DMS53 (cell line): ENCODE measurements at regions not wholly inside any gene's neighbourhood (a gene's known extent, or its start where the extent isn't known, plus 50 kb on each side); places are given as distances from the start of the nearest gene placed in this dataset.
"Not testable (repeated sequence)": the region's sequence is repeated elsewhere in the genome, so short reads cannot be mapped to it uniquely, and the experiment has no call there.

Experiments used
- DNase-seq: peaks from one replicate; lab custom pipeline; 2025; lab: John Stamatoyannopoulos, UW

GRCh38 chr9:87199782-87200181, 252.5 kb upstream of the GAS1 start:
- DNase-seq: no peak

- no peak for DNase-seq
These were observed 254.0 kb upstream of the GAS1 start for GRCh38 chr9:87201351-87201751.

GRCh38 chr9:87206064-87206661, 258.9 kb upstream of the GAS1 start:
- no peak for DNase-seq

DNA sequence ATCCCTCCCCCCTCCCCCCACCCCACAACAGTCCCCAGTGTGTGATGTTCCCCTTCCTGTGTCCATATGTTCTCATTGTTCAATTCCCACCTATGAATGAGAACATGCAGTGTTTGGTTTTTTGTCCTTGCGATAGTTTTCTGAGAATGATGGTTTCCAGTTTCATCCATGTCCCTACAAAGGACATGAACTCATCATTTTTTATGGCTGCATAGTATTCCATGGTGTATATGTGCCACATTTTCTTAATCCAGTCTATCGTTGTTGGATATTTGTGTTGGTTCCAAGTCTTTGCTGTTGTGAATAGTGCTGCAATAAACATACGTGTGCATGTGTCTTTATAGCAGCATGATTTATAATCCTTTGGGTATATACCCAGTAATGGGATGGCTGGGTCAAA, 263.4 kb upstream of the GAS1 start:
- DNase-seq: not testable (repeated sequence)

DNA sequence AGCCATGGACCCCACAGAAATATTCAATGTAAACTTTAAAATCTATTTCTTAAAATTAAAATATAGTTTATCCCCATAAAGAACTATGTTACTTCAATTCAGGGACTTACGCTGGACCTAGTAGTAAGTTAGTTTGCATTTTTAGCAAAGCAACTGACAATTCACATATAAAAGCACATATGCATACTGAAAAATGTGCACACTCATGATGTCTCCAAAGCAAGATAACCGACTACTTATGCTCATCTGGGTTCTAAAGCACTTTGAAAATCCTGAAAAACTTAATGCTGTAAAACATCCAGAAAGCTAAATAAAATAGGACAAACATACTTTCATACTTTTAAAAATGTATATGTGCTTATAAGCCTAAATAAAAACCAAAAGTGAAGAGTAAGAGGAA, 264.4 kb upstream of the GAS1 start:
- no peak for DNase-seq

GRCh38 chr9:87212605-87213021, 265.3 kb upstream of the GAS1 start:
- no peak for DNase-seq

DNA sequence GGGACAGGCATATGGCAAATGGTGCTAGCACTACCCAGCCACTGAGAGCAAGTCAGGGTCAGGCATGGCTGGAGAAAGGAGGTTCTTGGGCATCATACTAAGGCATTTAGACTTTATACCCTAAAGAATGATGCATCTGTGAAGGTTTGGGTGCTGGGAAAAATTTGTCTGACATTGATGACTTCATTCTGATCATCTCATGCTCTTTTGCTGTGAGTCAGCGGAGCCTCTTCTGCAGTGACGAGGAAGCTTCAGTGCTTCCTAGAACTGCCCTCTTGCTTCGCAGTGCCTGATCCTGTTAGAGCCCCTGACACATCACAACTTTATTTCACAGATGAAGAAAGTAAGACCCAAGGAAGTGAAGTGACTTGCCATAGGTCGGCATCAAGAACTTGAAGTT, 266.6 kb upstream of the GAS1 start:
- DNase-seq: no peak

- DNase-seq: no peak
These were observed 267.7 kb upstream of the GAS1 start for GRCh38 chr9:87214991-87215390.

DNA sequence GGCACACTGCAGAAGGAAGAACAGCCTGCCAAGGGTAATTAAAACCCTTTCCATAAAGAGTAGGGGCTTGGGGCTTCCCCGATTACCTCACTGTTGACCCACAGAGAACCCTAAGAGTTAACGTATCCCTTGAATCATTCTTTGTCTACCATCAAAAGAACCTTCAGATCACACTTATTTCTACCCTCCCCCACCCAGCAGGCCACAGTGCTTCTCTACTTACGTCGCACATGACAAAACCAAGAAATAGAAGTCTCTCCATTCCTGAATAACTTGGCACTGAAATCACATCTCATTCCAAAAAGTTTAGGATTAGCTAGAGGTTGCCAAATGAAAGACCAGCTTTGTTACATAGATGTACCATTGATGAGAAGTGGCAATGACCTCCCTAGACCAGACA, 268.7 kb upstream of the GAS1 start:
- no peak for DNase-seq

DNA sequence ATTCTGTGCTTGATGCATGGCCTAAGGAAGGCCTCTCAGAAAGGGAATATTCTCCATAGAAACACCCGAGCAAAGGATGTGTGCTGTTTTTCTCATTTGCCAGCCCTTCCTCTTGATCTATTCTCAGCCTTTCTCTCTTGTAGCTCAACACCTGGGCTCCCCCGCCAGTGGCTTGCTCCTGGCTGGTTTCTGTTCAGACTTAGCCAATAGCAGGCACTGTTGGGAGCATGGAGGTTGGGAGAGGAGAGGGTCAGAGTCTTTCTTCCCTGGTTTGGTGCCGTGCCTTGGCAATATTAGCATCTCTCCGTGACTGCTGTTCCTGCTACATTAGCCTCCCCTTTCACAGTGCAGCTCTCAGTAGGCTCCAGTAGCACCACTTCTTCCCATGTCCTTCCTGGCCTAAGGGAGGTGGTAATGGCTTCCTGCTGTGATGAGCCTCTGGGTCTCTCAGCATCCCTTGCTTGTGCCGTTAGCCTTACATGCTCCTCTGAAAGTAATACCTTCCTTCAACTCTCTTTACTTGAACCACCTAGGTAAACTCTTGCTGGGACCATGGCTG, 269.7 kb upstream of the GAS1 start:
- DNase-seq: no peak

DNA sequence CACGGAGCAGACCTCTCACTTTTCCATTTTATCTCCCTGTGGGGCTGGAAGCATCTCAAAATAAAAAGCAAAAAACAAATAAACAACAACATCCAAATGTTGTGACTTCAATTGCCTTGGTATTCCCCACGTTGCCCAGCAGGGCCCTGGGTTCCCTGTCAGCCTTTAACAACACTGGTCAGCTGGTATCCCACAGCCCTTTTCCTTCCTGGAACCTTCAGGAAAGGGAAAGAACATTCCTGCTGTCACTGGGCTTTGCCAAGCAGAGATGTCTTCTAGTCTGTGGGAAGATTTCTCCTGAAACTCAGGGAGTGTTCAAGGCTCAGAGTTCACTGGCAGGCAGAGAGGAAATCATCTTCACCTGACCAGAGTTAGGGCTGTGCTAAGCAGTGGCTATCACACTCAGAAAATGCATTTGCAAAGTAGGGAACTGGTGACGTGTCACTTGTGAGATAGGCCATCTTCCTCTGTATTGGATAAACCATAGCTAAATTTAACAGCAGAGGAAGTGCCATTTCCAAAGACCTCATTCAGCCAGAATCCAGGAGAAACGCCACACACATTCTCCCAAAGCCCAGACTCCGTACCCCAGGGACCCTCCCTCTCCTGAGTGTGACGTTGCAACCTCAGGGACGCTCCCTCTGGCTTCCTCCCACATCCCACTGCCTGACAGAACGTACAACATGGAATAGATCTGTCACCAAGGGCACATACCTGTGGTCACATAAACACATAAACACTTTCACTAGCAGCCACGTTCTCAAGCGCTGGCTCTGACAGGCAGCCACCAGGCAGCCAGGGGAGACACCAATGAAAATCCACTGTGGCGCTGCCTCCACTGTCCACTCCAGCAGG, 274.0 kb upstream of the DAPK1 start:
- DNase-seq: no peak

DNA sequence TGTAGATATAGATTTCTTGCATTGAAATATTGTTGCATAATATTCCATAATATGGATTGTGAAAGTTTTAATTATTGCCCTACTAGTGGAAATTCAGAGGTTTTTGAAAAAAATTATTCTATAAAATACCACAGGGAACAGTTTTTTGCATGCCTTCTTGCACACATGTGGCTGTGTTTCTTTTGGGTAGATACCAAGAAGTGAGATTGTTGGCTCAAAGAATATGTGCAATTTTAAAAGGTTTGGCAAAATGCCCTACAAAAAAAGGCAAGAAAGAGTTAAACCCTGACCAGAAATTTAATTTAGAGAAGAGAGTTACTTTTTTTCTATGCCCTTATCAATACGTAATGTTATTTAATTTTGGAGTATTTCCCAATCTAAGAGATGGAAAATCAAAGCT, 270.8 kb upstream of the DAPK1 start:
- no peak for DNase-seq

DNA sequence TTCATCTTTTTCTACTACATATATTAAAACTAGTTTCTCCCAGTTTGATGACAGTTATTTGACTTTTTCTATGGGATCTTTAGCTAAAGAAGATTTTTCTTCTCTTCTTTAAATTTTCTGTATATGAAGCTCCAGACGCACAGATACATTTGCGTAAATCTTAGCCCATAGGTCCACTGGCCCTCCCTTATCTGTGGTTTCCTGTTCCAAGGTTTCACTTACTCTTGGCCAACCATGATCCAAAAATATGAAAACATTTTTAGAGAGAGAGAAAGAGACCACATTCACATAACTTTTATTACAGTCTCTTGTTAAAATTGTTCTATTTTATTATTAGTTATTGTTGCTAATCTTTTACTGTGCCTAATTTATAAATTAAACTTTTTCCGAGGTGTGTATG, 270.2 kb upstream of the DAPK1 start:
- DNase-seq: no peak

GRCh38 chr9:87229108-87229507, 268.6 kb upstream of the DAPK1 start:
- DNase-seq: no peak

DNA sequence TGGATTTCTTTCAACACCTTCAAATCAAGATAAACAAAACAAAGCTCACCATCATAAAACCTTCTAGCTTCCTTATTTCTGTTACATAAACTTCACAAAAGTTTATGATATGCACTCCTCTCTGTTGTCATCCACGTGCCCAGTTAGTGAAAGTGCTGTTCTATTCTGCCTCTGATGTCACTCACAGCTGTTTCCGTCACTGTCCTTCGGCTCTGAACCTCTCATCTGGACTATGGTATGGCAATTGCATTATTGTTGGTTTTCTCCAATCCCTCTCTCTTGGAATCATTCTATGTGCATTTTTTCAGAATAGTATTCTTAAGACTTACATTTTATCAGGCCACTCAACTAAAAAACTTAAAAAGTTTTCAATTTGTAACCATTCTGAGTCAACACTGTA, 264.2 kb upstream of the DAPK1 start:
- no peak for DNase-seq

GRCh38 chr9:87233899-87234455, 263.7 kb upstream of the DAPK1 start:
- DNase-seq: no peak

DNA sequence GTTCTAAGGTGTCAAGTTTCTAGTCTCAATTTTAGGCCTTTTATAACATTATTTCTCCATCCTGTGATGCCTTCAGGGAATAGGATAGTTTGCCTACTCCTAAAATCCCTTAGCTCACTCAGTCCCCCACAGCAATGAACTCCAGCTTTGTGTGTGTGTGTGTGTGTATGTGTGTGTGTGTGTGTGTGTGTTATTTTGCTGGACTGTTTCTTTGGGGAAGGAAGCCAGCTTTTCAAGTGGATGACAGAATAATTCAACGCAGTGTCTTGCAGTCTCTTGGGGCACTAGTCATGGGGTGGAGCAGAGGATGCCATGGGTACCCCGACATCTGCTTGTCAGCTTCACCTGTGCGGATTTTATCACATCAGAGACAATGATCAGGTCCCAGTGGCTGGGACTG, 262.8 kb upstream of the DAPK1 start:
- DNase-seq: no peak

DNA sequence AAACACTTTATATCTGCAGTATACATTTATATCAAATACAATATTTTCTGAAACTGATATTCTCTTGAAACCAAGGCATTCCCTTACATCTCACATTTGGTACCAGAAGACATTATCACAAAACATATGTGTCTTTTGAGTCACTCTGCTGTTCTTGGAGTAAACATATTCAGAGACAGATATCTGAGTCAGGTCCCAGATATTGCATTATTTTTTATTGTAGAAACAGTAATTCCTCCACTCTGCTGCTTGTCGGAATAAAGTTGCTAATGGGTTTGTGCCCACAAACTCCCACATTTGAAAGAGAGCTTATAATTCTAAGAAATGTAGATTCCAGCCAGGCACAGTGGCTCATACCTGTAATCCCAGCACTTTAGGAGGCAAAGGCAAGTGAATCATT, 261.1 kb upstream of the DAPK1 start:
- DNase-seq: no peak

DNA sequence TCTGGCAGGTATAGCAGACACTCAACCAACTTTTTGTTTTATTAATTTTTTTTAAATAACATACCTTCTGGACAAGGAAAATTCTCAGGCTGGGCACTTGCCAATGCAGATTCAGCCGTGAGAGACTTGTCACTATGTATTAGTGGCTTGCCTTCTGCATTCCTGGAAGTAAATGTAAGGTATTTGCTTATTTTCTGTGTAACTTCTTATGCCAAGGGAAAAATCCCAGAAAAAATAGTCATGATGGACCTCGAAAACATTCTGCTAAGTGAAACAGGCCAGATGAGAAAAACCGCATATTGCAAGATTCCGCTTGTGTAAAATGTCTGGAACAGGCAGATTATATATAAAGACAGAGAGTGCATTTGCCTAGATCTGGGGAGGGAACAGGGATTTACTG, 260.3 kb upstream of the DAPK1 start:
- DNase-seq: no peak

GRCh38 chr9:87238545-87238944, 259.1 kb upstream of the DAPK1 start:
- no peak for DNase-seq

DNA sequence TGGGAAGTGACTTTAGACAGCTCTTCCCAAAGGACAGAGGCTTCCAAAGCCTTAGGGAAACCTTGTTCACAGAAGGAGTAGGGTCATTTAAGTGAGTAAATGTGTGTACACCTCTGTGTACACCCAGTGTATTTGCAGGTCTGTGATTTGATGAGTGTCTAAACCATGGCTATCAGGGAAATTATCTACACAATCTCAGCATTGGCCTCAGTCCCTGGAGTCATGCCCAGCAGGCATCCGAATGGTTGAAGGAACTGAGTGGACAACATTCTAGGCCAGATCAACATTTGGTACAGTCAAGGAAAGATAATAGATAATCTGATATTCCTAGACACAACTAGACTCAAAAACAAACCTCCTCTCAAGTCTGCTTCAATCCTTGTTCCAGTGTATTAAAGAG, 258.4 kb upstream of the DAPK1 start:
- no peak for DNase-seq

- DNase-seq: no peak
These were observed 254.1 kb upstream of the DAPK1 start for GRCh38 chr9:87243602-87244001.

DNA sequence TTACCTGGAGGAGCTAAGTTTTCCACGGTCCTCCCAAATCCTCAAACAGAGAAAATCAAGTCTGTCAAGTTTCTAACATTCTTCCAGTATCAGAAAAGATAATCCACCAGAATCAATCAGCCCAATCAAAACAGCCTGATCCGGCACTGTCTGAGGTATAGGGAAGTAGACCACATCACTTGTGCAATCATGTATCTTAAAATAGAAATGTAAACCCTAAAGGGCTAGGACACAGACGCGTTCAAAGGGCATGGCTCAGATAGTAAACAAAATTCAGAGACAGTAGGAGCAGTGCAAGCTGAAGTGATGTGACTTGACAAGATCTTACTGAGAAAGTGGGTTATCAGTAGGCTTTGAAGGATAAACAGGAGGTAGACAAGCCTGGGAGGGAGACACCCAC, 252.4 kb upstream of the DAPK1 start:
- no peak for DNase-seq
